ENCODE measurements at regions not wholly inside any gene's neighbourhood (a gene's known extent, or its start where the extent isn't known, plus 50 kb on each side); places are given as distances from the start of the nearest gene placed in this dataset.

DNA sequence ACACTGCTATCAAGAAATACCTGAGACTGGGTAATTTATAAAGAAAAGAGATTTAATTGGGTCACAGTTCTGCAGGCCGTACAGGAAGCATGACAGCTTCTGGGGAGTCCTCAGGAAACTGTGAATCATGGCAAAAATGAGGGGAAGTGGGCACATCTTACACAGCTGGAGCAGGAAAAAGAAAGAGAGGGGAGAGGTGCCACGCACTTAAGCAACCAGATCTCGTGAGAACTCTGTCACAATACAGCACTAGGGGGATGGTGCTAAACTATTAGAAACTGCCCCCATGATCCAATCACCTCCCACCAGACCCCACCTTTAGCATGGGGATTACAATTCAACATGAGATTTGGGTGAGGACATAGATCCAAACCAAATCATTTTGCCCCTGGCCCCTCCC lies 105.5 kb upstream of the CPLX2 start:
- no peak for FAIRE-seq

GRCh38 chr5:175766963-175767362 lies 104.4 kb upstream of the CPLX2 start:
- no peak for FAIRE-seq

DNA sequence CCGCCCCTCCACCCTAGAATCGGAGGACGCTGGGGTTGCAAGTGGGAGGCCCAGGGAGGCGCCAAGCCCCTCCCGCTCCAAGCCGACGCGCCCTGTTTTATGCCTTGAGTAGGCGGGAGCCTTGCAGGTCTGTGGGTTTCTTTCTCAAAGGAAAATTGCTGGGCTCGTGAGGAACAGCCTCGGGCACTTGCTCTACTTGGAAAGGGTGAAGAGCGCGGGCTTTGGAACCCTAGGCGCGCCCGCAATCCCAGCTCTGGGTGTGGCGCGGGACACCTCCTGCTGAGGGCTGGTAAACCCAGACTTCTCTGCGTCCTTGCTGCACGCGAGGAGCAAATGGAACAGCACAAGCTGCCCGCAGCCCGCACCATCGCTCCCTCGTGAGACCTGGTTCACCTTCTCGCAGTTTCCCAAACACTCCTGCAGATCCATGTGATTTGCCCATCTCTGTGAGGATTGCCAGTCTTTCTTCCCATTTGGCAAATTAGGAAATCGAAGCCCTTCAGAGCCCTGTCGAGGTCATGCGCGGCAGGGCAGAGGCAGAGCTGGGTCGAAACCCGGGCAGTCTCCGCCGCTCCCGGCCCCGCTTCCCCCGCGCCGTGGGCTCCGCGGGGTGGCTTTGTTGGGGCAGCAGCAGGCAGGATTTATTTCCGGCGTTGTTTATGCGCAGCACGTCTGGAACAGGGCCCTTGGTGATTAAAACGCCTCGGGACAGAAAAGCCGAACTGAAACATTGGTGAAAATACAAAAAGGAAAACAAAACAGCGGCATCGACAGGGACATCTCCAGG lies 98.4 kb upstream of the CPLX2 start:
- FAIRE-seq, result no peak

- FAIRE-seq, result no peak
Measured at GRCh38 chr5:175773534-175774070, 97.8 kb upstream of the CPLX2 start.

GRCh38 chr5:175775416-175775815 lies 96.0 kb upstream of the CPLX2 start:
- no peak for FAIRE-seq

GRCh38 chr5:175778951-175779503 lies 92.4 kb upstream of the CPLX2 start:
- no peak for FAIRE-seq

- no peak for FAIRE-seq
Measured at GRCh38 chr5:175783739-175784138, 87.6 kb upstream of the CPLX2 start.

- FAIRE-seq, result no peak
Measured at GRCh38 chr5:175784230-175784629, 87.1 kb upstream of the CPLX2 start.

- no peak for FAIRE-seq
Measured at GRCh38 chr5:175785681-175786080, 85.7 kb upstream of the CPLX2 start.

DNA sequence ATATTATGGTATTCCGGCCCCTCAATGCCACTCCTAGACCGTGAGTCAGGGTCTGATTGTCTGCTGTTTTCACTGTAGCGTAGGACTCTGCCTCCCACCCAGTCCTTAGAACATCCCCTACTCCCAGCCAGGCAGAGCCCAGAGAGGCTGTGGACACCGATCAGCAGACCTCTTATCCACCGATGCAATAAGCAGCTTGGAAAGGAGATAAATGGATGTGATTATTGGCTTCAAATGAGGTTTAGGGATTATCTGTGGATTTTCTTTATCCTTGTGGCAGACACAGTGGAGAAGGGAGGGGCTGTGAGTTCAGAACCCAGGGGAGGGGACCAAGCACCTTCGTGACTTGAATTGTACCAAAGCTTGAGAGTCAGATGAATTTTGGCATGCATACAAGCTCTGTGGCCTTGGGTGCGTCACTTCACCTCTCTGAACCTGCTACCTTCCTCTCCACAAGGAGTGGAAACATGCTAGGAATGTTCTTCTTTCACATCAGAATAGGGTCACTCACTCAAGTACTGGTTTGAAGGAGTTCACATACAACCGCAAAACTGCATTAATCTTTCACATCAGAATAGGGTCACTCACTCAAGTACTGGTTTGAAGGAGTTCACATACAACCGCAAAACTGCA lies 83.1 kb upstream of the CPLX2 start:
- FAIRE-seq, result no peak

- no peak for FAIRE-seq
Measured at GRCh38 chr5:175789670-175790069, 81.7 kb upstream of the CPLX2 start.

GRCh38 chr5:175790796-175791195 lies 80.6 kb upstream of the CPLX2 start:
- FAIRE-seq, result no peak

GRCh38 chr5:175795959-175796358 lies 75.4 kb upstream of the CPLX2 start:
- FAIRE-seq, result no peak

DNA sequence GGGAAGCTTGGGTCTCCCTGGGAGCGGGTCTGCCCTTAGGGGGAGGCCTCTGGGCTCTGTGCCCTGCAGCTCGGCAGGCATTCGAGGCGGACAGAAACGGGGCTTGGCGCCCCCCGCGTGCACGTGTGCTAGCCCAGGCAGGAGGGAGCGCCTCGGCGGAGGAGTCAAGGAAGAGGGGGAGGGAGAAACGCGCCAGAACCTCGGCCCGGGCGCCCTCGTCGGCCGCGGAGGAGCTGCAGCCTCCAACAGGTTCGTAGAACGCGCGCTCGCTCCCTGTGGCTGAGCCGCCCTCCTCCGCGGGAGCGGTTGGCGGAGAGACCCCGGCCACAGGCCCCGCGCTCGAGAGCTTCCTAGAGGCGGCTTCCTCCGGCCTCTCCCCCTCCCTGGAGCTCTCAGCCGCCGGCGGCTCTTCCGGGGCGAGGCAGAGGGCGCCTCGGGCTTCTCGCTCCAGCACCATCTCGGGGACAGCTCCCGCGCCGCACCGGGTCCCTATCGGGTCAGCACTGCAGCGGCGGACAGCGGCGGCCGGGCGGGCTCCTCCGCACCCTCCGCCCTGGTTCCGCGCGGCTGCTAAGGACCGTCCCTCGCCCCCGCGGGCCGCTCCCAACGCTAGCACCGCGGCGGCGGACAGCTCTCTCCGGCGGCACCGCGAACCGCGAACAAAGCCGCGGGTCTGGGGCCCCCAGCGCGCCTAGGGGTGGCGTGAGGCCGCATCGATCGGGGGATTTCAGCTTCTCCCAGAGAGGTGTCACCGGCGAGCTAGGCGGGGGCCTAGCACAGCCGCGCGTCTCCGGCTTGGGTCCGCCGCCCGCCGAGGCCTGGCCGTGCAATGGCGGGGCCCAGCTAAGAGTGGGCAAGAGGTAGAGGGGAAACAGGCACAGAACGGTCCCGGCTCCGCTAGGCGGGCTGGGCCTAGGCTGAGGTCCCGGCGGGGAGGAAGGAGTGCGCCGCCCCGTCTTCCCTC lies 74.6 kb upstream of the CPLX2 start:
- FAIRE-seq, result no peak

DNA sequence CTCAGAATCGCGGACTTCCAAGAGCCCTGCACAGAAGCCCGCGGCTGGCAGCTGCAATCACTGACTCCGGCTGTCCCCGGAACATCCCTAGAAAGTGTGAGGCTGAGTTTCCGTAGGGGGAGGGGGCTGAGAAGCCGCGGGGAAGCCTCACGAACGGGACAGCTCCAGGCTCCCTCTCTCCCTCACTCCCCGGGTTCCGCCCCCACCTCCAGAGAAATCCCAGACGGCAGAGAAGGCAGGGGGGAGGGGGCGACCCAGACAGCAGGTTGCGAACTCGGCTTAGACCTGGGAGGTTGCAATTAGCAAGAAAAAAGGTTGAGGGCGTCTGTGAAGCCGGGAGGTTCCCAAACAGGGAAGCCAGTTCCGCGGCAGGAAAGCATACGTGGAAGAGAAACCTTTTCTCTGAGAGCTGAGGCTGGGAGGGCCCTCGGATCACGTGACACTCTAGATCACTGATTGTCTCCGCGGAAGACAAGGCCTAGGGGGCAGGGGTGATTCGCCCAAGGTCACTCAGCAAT lies 73.8 kb upstream of the CPLX2 start:
- no peak for FAIRE-seq

- no peak for FAIRE-seq
Measured at GRCh38 chr5:175798626-175799025, 72.8 kb upstream of the CPLX2 start.

DNA sequence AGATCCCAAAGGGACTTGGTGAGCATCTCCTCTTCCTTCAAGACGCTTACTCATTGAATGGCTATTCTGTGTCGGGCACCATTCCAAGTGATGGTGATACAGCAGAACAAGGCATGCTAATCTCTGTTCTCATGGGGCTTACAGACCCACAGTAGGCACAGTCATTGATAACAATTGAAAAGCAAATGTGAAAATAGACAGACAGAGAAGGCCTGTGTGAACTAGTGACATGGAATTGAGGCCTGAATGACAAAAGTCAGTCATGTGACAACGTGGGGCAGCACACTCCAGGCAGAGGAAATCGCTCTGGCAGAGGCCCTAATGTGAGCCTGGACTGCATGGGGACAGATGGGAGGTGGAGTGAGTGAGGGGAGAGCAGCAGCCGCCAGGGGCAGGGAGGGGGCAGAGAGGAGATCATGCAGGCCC lies 70.7 kb upstream of the CPLX2 start:
- FAIRE-seq, result no peak

- FAIRE-seq, result no peak
Measured at GRCh38 chr5:175802361-175802760, 69.0 kb upstream of the CPLX2 start.

- no peak for FAIRE-seq
Measured at GRCh38 chr5:175803254-175803653, 68.1 kb upstream of the CPLX2 start.

GRCh38 chr5:175803736-175804454 lies 67.5 kb upstream of the CPLX2 start:
- no peak for FAIRE-seq

- FAIRE-seq, result no peak
Measured at GRCh38 chr5:175805256-175806011, 65.9 kb upstream of the CPLX2 start.

Data from A204.1 (cell line).